Posterior vena cava (tissue), 2 donors: ENCODE measurements at regions not wholly inside any gene's neighbourhood (a gene's known extent, or its start where the extent isn't known, plus 50 kb on each side); places are given as distances from the start of the nearest gene placed in this dataset.
"Not testable (repeated sequence)": the region's sequence is repeated elsewhere in the genome, so short reads cannot be mapped to it uniquely, and the experiment has no call there.

Experiments used
- DNase-seq: peaks from one replicate; pipeline ENCODE4 v3.0.0-alpha.2; 2020; ENCODE audit warnings: low spot score
- intact Hi-C, 2 donors: fragments of 100-400 bp; cut with DNase I; formaldehyde crosslinking; loops; one replicate each; pipeline versions ENCODE4 v1.14.1 to v1.14.2; 2022 to 2023
- donor health status: DM: yes; HTN: yes; CAD: no.
- donor health status: DM: yes; HTN: yes; CAD: no.

DNA sequence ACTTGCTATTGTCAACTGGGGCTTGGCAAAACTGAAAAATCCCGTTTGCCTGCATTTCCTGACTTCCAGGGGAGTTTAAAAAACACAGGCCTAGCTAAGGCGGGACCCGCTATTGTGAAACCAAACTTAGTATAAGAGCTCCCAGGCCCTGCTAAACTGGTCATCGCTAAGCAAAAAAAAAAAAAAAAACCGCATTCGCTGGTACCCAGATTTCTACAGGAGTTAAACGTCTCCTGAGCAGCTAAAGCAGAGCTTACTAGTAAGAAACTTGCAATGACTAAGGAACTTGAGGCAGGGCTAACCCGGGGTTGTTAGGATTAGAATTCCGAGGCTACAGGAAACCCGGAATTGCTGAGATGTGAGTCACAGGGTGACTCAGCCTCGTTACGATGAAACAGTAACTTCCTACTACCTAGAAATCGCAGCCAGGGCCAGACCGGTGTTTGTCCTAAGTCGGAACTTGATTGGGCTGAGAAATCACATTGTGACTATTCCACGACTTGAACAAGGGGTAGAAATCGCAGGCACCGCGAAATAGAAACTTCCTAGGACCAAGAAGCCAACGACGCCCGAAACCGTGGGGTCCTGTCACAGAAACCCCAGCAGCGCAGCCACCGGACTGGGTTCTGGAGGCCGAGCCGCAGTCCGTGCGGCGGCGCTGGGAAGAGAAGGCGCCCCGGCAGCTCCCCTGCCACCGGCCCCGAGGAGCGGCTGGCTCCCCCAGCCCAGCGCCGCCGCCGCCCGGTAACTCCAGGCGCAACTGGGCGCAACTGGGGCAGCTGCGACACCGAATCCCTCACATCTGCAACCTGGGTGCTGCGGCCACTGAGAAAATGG, 89.4 kb downstream of the ANXA2R start:
- intact Hi-C loops = loop anchor here (5.0 kb wide), 2 partner anchors 42 to 627 kb away; no protein-coding TSS in a partner anchor
- DNase-seq = peak; percentile 87

DNA sequence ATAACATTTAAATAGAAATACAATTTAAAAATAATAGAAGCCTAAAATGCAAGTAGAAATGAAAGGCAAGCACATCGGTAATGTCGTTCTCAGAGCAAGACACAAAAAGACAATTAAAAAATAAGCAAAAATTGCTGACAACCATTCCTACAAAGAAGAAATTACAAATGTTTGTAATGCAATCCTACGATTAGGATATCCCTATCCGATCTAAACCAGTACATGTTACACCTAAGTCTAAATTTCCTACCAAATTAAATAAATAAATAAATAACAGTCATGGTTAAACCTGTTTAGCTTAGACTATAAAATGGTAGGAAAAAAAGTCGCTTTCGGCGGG, 90.0 kb downstream of the ANXA2R start:
- intact Hi-C loops = loop anchor here (5.0 kb wide), 2 partner anchors 42 to 627 kb away; no protein-coding TSS in a partner anchor
- DNase-seq = no peak

GRCh38 chr5:42949348-42950115, 90.6 kb downstream of the ANXA2R start:
- DNase-seq = peak; percentile 90
- intact Hi-C loops = loop anchor here (1.0 to 5.0 kb wide), 3 partner anchors 42 to 628 kb away; no protein-coding TSS in a partner anchor

- intact Hi-C loops = loop anchor here in 1 of 2 donors (1.0 kb wide), 1 partner anchor 42 kb away; no protein-coding TSS in a partner anchor
- no peak for DNase-seq
These were observed 91.2 kb downstream of the ANXA2R start for GRCh38 chr5:42948961-42949347.

- DNase-seq = no peak
- intact Hi-C loops = no loop called here
These were observed 95.1 kb downstream of the ANXA2R start for GRCh38 chr5:42944989-42945388.

GRCh38 chr5:42943931-42944631, 96.0 kb downstream of the ANXA2R start:
- DNase-seq = no peak
- intact Hi-C loops = no loop called here

GRCh38 chr5:42940853-42941252, 99.3 kb downstream of the ANXA2R start:
- intact Hi-C loops = no loop called here
- DNase-seq = no peak

GRCh38 chr5:42932011-42932410, 108.1 kb downstream of the ANXA2R start:
- intact Hi-C loops = not testable (repeated sequence)

GRCh38 chr5:42931451-42931850, 108.7 kb downstream of the ANXA2R start:
- DNase-seq, intact Hi-C loops: not testable (repeated sequence)

More at GRCh38 chr5:42932011-42932410, 108.1 kb downstream of the ANXA2R start:
- not testable (repeated sequence) for DNase-seq

DNA sequence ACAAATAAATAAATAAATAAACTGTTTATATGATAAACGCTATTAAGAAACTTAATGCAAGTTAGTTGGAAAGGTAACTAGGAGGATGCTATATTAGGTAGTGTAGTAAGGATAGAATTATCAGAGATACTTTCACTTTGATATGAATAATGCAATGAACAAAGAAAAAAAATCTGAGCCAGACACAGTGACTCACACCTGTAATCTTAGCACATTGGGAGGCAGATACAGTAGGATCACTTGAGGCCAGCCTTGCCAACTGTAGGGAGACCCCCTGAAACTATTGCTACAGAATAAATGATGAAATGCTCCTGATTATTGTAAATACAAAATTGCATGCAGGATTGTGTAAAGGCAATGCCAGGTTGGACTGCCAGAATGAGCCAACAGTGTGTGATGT, 109.2 kb downstream of the ANXA2R start:
- no peak for DNase-seq
- intact Hi-C loops = no loop called here

GRCh38 chr5:42929871-42930270, 110.2 kb downstream of the ANXA2R start:
- DNase-seq = no peak
- intact Hi-C loops = no loop called here

- DNase-seq = no peak
- intact Hi-C loops = no loop called here
These were observed 112.4 kb downstream of the ANXA2R start for GRCh38 chr5:42927730-42928129.

GRCh38 chr5:42924686-42925085, 113.0 kb upstream of the SELENOP start:
- intact Hi-C loops = no loop called here
- DNase-seq = no peak

DNA sequence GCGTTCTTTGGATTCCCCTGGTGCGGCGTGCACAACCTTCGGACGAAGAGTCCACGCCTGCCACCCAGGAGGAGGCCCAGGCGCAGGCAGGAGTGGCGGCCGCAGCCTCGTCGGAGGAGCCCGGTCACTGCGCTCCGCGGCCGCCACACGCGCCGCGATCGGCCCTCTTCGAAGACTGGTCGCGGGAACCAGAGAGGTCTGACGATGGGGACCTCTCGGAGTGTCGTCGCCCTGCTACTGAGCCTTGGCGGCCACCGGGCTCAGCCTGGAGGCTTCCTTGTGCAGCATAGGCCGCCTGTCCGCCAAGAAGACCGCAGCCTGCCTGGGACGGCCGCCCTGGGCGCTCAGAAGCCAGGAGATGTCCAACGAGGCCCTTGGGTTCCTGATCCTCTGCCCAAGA, 112.5 kb upstream of the SELENOP start:
- DNase-seq = no peak
- intact Hi-C loops = no loop called here

DNA sequence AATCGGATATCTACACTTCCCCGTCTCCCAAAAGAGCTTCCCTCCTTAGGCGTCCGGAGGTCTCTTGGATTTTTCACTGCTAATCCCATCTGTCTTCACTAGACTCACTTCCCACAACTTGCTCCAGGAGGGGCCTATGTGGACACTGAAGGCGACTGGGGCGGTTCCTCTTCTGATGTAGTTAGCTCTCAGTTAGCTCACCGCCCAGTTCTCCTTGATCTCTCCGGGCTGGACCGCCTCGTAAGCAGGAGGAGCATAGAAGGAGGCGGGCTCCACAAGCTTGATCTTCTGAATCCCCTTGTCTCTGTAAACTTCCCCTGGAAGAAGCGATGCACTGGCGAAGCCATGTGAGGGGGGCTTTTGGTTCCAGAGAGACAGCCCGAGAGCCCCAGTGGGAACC, 112.0 kb upstream of the SELENOP start:
- intact Hi-C loops = no loop called here
- DNase-seq = no peak

- no peak for DNase-seq
These were observed 107.9 kb upstream of the SELENOP start for GRCh38 chr5:42919600-42919999.

GRCh38 chr5:42915306-42915866, 103.7 kb upstream of the SELENOP start:
- intact Hi-C loops = no loop called here
- DNase-seq = no peak

More at GRCh38 chr5:42919600-42919999, 107.9 kb upstream of the SELENOP start:
- intact Hi-C loops = no loop called here

DNA sequence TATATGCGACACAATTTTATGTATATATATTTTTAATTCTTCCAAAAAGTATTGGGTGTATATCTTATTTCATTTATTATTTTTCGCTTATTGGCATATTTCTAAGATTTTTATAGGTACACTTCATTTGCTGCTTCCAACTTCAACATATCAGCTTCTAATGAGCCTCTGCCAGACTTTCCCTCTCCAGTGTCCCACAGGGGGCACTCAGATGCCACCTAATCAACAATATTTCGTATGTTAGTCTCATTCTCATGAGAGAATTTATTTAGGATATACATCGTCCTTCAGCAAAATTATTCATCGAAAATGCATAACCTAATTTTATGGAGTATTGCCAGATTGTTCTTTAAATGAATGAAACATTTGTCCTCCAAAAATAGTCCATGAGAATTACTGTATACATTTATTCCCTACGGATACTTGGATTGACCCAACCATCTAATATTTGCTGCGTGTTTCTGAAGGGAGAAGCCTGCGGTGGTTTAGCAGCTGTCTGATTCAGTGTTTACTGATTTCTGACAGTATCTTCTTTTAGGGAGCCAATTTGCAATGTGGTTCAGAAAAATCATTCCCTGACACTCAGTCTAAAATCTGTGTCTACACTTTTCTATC, 100.6 kb upstream of the SELENOP start:
- DNase-seq = no peak
- intact Hi-C loops = no loop called here
